ENCODE measurements at regions not wholly inside any gene's neighbourhood (a gene's known extent, or its start where the extent isn't known, plus 50 kb on each side); places are given as distances from the start of the nearest gene placed in this dataset.

DNA sequence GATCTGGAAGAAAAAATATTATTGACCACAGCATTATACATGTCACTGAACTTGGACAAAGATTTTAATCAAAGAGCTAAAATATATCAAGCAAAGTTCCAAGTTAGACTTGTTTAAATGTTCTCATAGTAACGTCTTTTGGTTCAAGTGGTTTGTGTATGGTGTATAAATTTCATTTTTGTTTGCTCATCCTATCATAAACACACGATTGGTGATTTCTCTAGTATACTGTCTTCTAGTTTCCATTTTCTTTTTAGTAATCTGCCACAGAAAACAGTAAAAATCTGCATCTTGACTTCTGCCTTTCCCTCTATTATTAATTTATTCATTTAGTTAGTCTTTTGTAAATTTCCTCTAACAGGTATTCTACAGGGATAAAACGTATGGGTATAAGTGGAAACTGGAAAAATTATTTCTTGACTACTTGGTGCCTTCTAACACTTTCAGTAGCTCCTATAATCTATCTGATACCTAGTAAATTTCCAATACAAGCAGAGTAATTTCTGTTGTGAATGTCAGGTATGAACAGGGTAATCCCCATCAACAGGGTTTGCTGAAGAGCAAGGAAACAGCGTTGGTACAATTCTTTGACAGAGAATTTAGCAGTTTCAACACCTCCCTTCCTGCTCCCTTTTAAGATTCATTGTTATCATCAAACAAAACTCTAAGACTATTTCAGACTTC is 268.0 kb downstream of the PTPRC start:
- Histone ChIP-seq H3K9me3 (ENCODE audit: low read length) (no peaks in the 10 kb centered on the region), H3K9ac (ENCODE audit: insufficient read depth, low read depth, low read length) (no peak overlapping the region), H3K4me2 (ENCODE audit: low read depth, low read length) (no peak overlapping the region), H2AFZ (ENCODE audit: low read length) (no peak overlapping the region), H3K27ac (ENCODE audit: extremely low read length, insufficient read depth, low read length) (no peak overlapping the region), H3K4me3 (replicated peaks in 1 of 3; ENCODE audit: insufficient read depth in 1 of 3, low read depth in 2 of 3, low read length in 3 of 3) (no peak overlapping the region), H3K4me1 (ENCODE audit: insufficient read depth, low read length) (no peaks in the 10 kb centered on the region), H3K27me3 (ENCODE audit: control insufficient read depth in 1 of 2, insufficient read depth in 2 of 2, low read length in 2 of 2) (no peaks in the 10 kb centered on the region), H3K36me3 (replicated peaks in 1 of 2; ENCODE audit: control insufficient read depth in 1 of 2, insufficient read depth in 2 of 2, low read length in 2 of 2) (no peaks in the 10 kb centered on the region), H4K20me1 (ENCODE audit: insufficient read depth, low read length) (no peaks in the 10 kb centered on the region), H3K79me2 (ENCODE audit: insufficient read depth, low read length) (no peaks in the 10 kb centered on the region)
- CTCF ChIA-PET (ENCODE audit: low intra/inter-chr PET ratio, low total read pairs), result no interaction called here
- DNase-seq (ENCODE audit: low spot score) (no peak), FAIRE-seq (no peak), ATAC-seq (no peak)
- BruUV-seq (replicated peaks), result no TSS peak
- TF ChIP-seq ZNF296 (CRISPR knock-in tag; conservative IDR thresholded peaks at IDR 0.05) (no peak), ZNF224 (CRISPR knock-in tag; IDR thresholded peaks at IDR 0.05) (no peak), ZNF510 (CRISPR knock-in tag; IDR thresholded peaks at IDR 0.05; ENCODE audit: low read depth) (no peak), ZBTB42 (CRISPR knock-in tag; IDR thresholded peaks at IDR 0.05) (no peak), ZFP62 (CRISPR knock-in tag; IDR thresholded peaks at IDR 0.05) (no peak), MAFK (conservative IDR thresholded peaks at IDR 0.05 in 1 of 2, IDR thresholded peaks at IDR 0.05 in 1 of 2; ENCODE audit: low read length in 2 of 2) (no peak), ZNF230 (CRISPR knock-in tag; IDR thresholded peaks at IDR 0.05) (no peak), GATA4 (IDR thresholded peaks at IDR 0.05; ENCODE audit: borderline replicate concordance, low read depth) (no peak), ZNF432 (CRISPR knock-in tag; IDR thresholded peaks at IDR 0.05; ENCODE audit: borderline replicate concordance) (no peak), ARNTL (CRISPR knock-in tag; IDR thresholded peaks at IDR 0.05) (no peak)
- intact Hi-C loops (cut with micrococcal nuclease; ENCODE audit: unreplicated experiment), result no loop called here
- WGBS (ENCODE audit: low lambda C conversion rate), result 65% methylated on average over 4 of the region's 4 CpGs
- POLR2A ChIA-PET, result no interaction called here
- in situ Hi-C loops (cut with HindIII; ENCODE audit: extremely low pct_ligation_motif_present, low pct_unique_long_range_greater_than_20kb), result no loop called here

DNA sequence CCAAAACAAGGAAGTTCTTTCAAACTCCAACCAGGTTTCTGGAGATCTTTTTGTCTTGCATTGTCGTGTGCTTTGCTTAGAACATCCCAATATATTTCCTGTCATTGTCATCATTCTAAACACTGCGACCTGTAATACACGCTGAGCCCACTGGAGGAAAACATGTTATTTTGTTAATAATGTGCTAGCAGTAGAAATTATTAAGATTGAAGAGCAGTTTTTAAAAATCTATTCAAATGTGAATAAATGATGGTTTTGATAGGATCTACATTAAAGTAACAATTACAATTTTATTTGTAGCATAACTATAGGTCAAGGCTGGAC is 268.5 kb downstream of the PTPRC start:
- no peaks in the 10 kb centered on the region for H3K27me3 ChIP-seq (ENCODE audit: control insufficient read depth in 1 of 2, insufficient read depth in 2 of 2, low read length in 2 of 2)
- FAIRE-seq (no peak), DNase-seq (ENCODE audit: low spot score) (no peak), ATAC-seq (no peak)
- WGBS (ENCODE audit: low lambda C conversion rate), result 83% methylated on average over 3 of the region's 3 CpGs
- H3K4me3 ChIP-seq (replicated peaks in 1 of 3; ENCODE audit: insufficient read depth in 1 of 3, low read depth in 2 of 3, low read length in 3 of 3), result no peak overlapping the region
- H3K36me3 ChIP-seq (replicated peaks in 1 of 2; ENCODE audit: control insufficient read depth in 1 of 2, insufficient read depth in 2 of 2, low read length in 2 of 2), result no peaks in the 10 kb centered on the region
- no peaks in the 10 kb centered on the region for H3K9me3 ChIP-seq (ENCODE audit: low read length)
- intact Hi-C loops (cut with micrococcal nuclease; ENCODE audit: unreplicated experiment), result no loop called here
- no peak overlapping the region for H3K4me2 ChIP-seq (ENCODE audit: low read depth, low read length)
- no peak overlapping the region for H3K9ac ChIP-seq (ENCODE audit: insufficient read depth, low read depth, low read length)
- H4K20me1 ChIP-seq (ENCODE audit: insufficient read depth, low read length), result no peaks in the 10 kb centered on the region
- H3K27ac ChIP-seq (ENCODE audit: extremely low read length, insufficient read depth, low read length), result no peak overlapping the region
- BruUV-seq (replicated peaks), result no TSS peak
- H2AFZ ChIP-seq (ENCODE audit: low read length), result no peak overlapping the region
- in situ Hi-C loops (cut with HindIII; ENCODE audit: extremely low pct_ligation_motif_present, low pct_unique_long_range_greater_than_20kb), result no loop called here
- H3K4me1 ChIP-seq (ENCODE audit: insufficient read depth, low read length), result no peaks in the 10 kb centered on the region
- CTCF ChIA-PET (ENCODE audit: low intra/inter-chr PET ratio, low total read pairs), result no interaction called here
- POLR2A ChIA-PET, result no interaction called here
- H3K79me2 ChIP-seq (ENCODE audit: insufficient read depth, low read length), result no peaks in the 10 kb centered on the region
- TF ChIP-seq SRSF1 (optimal IDR thresholded peaks at IDR 0.05; ENCODE audit: low read depth, low read length), result no peak
- no peak for TF ChIP-seq KLF9 (CRISPR knock-in tag; IDR thresholded peaks at IDR 0.05; ENCODE audit: low read depth)
- no peak for TF ChIP-seq ZBTB1 (CRISPR knock-in tag; IDR thresholded peaks at IDR 0.05; ENCODE audit: borderline replicate concordance)
- TF ChIP-seq, protein P1, sequence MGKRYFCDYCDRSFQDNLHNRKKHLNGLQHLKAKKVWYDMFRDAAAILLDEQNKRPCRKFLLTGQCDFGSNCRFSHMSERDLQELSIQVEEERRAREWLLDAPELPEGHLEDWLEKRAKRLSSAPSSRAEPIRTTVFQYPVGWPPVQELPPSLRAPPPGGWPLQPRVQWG (CRISPR knock-in tag; IDR thresholded peaks at IDR 0.05; ENCODE audit: borderline replicate concordance, low read depth), result no peak
- TF ChIP-seq, protein P2, sequence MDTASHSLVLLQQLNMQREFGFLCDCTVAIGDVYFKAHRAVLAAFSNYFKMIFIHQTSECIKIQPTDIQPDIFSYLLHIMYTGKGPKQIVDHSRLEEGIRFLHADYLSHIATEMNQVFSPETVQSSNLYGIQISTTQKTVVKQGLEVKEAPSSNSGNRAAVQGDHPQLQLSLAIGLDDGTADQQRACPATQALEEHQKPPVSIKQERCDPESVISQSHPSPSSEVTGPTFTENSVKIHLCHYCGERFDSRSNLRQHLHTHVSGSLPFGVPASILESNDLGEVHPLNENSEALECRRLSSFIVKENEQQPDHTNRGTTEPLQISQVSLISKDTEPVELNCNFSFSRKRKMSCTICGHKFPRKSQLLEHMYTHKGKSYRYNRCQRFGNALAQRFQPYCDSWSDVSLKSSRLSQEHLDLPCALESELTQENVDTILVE (CRISPR knock-in tag; IDR thresholded peaks at IDR 0.05), result no peak
- TF ChIP-seq ZNF777 (CRISPR knock-in tag; IDR thresholded peaks at IDR 0.05), result no peak
- TF ChIP-seq SRF (IDR thresholded peaks at IDR 0.05; ENCODE audit: low read depth, low read length), result no peak
- no peak for TF ChIP-seq ZNF724P (CRISPR knock-in tag; IDR thresholded peaks at IDR 0.05; ENCODE audit: borderline replicate concordance)
- TF ChIP-seq, protein P3, sequence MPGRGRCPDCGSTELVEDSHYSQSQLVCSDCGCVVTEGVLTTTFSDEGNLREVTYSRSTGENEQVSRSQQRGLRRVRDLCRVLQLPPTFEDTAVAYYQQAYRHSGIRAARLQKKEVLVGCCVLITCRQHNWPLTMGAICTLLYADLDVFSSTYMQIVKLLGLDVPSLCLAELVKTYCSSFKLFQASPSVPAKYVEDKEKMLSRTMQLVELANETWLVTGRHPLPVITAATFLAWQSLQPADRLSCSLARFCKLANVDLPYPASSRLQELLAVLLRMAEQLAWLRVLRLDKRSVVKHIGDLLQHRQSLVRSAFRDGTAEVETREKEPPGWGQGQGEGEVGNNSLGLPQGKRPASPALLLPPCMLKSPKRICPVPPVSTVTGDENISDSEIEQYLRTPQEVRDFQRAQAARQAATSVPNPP (CRISPR knock-in tag; IDR thresholded peaks at IDR 0.05), result no peak
- TF ChIP-seq ZNF547 (CRISPR knock-in tag; IDR thresholded peaks at IDR 0.05), result no peak
